ENCODE measurements at regions not wholly inside any gene's neighbourhood (a gene's known extent, or its start where the extent isn't known, plus 50 kb on each side); places are given as distances from the start of the nearest gene placed in this dataset.

DNA sequence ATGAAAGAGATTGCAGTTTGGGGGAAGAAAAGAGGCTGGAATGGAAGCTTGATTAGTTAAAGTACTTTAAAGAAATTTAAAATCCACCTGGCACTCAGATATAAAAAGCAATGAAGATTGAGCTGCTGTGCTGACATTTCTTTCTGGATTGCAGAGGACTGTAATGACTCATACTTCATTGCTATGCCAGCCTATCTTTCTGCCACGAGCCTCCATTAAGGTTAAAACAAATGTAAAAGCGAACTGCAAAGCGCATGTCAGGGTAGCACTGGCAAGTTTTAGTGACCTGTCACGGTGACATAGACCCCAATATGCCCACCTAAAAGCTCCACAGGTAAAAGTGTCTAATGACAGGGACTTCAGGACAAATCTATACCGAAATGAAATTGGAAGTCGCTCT, 449.6 kb downstream of the C6orf118 start:
- Histone ChIP-seq H3K27me3 (ENCODE audit: control insufficient read depth, insufficient read depth, low read length, poor library complexity, severe bottlenecking) (no peaks in the 10 kb centered on the region), H3K9me3 (ENCODE audit: control insufficient read depth, low read length) (no peaks in the 10 kb centered on the region), H3K36me3 (ENCODE audit: control insufficient read depth, insufficient read depth, low read length) (no peaks in the 10 kb centered on the region), H3K27ac (ENCODE audit: insufficient read depth, low read depth, low read length, poor library complexity, severe bottlenecking) (no peak overlapping the region), H3K4me1 (ENCODE audit: control insufficient read depth, insufficient read depth, low read length) (no peaks in the 10 kb centered on the region), H3K4me3 (ENCODE audit: insufficient read depth, low read depth, low read length) (no peak overlapping the region)
- 90 to 91% methylated on average over 6 of the region's 6 CpGs for WGBS, 2 experiments

DNA sequence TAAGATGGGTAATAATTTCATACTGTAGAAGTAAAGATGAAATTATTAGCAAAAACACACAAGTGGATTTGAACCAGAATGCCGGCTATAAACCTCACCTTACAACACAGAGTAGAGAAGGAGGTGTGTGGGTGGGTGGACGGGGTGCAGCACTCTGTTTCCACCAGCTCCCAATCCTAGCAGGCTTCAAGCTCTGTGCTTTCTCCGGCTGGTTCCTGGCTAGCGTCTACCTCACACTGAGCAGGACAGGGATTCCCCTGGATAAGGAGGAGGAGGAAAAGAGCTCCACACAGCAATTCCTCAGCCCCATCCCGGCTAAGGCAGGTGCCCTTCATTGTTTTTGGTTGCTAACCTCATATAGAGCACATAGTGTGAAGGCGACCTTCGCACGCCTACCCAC, 453.3 kb downstream of the C6orf118 start:
- Histone ChIP-seq H3K27me3 (ENCODE audit: control insufficient read depth, insufficient read depth, low read length, poor library complexity, severe bottlenecking) (no peaks in the 10 kb centered on the region), H3K4me1 (ENCODE audit: control insufficient read depth, insufficient read depth, low read length) (no peaks in the 10 kb centered on the region), H3K27ac (ENCODE audit: insufficient read depth, low read depth, low read length, poor library complexity, severe bottlenecking) (no peak overlapping the region), H3K36me3 (ENCODE audit: control insufficient read depth, insufficient read depth, low read length) (no peaks in the 10 kb centered on the region), H3K4me3 (ENCODE audit: insufficient read depth, low read depth, low read length) (no peak overlapping the region), H3K9me3 (ENCODE audit: control insufficient read depth, low read length) (no peaks in the 10 kb centered on the region)
- 78 to 89% methylated on average over 3 to 8 of the region's 8 CpGs for WGBS, 2 experiments

DNA sequence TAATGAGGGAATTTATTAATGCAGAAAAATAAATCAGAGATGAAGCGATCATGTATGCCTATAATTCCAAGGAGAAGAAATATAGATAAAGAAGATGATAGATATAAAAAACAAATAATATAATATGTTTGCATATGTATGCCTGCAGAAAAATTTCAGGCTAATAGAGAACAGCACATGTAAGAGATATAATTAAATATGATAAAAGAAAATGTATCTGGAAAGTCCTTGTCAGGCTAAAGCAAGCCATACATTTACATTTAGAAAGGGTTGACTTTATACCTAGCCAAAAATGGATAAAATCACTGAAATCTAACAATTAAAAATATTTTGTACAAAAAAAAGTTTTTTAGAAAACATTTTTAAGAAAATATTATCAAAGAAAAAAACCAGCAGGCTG, 454.1 kb downstream of the C6orf118 start:
- Histone ChIP-seq H3K4me1 (ENCODE audit: control insufficient read depth, insufficient read depth, low read length) (no peaks in the 10 kb centered on the region), H3K4me3 (ENCODE audit: insufficient read depth, low read depth, low read length) (no peak overlapping the region), H3K27ac (ENCODE audit: insufficient read depth, low read depth, low read length, poor library complexity, severe bottlenecking) (no peak overlapping the region), H3K9me3 (ENCODE audit: control insufficient read depth, low read length) (no peaks in the 10 kb centered on the region), H3K36me3 (ENCODE audit: control insufficient read depth, insufficient read depth, low read length) (no peaks in the 10 kb centered on the region), H3K27me3 (ENCODE audit: control insufficient read depth, insufficient read depth, low read length, poor library complexity, severe bottlenecking) (no peaks in the 10 kb centered on the region)
- WGBS, 2 experiments: 100% methylated on average over 1 of the region's 1 CpG; no CpG with 5 or more reads in 1 of the 2 experiments

DNA sequence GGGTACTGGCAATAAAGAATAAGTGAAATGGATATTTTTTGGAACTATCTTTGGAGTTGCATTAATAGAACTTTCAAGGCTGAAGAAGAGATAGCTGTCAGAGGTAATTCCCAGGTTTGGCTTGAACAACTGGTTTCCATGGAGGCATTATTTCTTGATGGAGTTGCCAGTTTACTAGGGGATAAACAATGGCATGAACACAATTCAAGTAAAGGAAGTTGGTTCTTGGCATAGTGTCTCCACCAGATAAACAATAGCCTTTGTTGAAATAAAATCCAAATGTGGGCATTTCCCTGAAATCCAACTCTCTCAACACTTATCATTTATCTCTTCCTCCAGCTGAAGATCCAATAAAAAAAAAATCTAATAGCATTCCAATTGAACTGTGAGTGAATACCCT, 454.9 kb downstream of the C6orf118 start:
- Histone ChIP-seq H3K27me3 (ENCODE audit: control insufficient read depth, insufficient read depth, low read length, poor library complexity, severe bottlenecking) (no peaks in the 10 kb centered on the region), H3K36me3 (ENCODE audit: control insufficient read depth, insufficient read depth, low read length) (no peaks in the 10 kb centered on the region), H3K27ac (ENCODE audit: insufficient read depth, low read depth, low read length, poor library complexity, severe bottlenecking) (no peak overlapping the region), H3K4me1 (ENCODE audit: control insufficient read depth, insufficient read depth, low read length) (no peaks in the 10 kb centered on the region), H3K4me3 (ENCODE audit: insufficient read depth, low read depth, low read length) (no peak overlapping the region), H3K9me3 (ENCODE audit: control insufficient read depth, low read length) (no peaks in the 10 kb centered on the region)

DNA sequence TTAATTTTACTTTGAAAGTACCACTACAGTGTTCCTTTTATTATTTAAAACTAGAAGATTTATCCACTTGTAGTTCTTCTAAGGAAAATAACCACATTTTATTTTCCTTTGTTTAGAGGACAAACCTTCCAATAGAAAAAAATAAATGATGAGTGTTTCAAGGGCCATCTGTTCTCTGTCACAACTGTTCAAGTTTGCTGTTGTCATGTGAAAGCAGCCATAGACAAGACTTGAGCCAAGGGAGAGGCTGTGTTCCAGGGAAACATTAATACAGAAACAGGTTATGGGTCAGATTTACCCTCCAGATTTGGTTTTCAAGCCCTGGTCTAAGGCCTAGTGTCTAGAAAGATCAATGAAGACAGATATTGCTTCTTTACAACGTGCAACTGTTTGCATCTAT, 463.6 kb downstream of the C6orf118 start:
- H3K4me3 ChIP-seq (ENCODE audit: insufficient read depth, low read depth, low read length): no peak overlapping the region
- WGBS, 2 experiments: 90 to 97% methylated on average over 1 of the region's 1 CpG

DNA sequence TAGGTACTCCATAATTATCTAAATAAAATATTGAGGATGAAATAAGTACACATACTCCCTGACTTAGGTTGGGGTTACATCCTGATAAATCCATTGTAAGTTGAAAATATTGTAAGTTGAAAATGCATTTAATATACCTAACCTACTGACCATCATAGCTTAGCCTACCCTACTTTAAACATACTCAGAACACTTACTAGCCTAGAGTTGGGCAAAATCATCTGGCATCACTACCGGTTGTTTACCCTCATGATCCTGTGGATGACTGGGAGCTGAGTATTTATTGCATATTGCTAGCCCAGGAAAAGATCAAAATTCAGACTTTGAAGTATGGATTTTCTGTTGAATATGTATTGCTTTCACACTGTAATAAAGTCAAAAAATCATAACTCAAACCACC, 467.3 kb downstream of the C6orf118 start:
- no peak overlapping the region for H3K27ac ChIP-seq (ENCODE audit: insufficient read depth, low read depth, low read length, poor library complexity, severe bottlenecking)
- H3K36me3 ChIP-seq (ENCODE audit: control insufficient read depth, insufficient read depth, low read length): no peaks in the 10 kb centered on the region
- no peaks in the 10 kb centered on the region for H3K27me3 ChIP-seq (ENCODE audit: control insufficient read depth, insufficient read depth, low read length, poor library complexity, severe bottlenecking)
- H3K4me3 ChIP-seq (ENCODE audit: insufficient read depth, low read depth, low read length): no peak overlapping the region
- 100% methylated on average over 1 of the region's 1 CpG for WGBS, 2 experiments
- no peaks in the 10 kb centered on the region for H3K9me3 ChIP-seq (ENCODE audit: control insufficient read depth, low read length)
- H3K4me1 ChIP-seq (ENCODE audit: control insufficient read depth, insufficient read depth, low read length): no peaks in the 10 kb centered on the region

More for the DNA sequence above, 463.6 kb downstream of the C6orf118 start:
- H3K4me1 ChIP-seq (ENCODE audit: control insufficient read depth, insufficient read depth, low read length): no peaks in the 10 kb centered on the region
- no peaks in the 10 kb centered on the region for H3K9me3 ChIP-seq (ENCODE audit: control insufficient read depth, low read length)
- H3K27me3 ChIP-seq (ENCODE audit: control insufficient read depth, insufficient read depth, low read length, poor library complexity, severe bottlenecking): no peaks in the 10 kb centered on the region
- no peaks in the 10 kb centered on the region for H3K36me3 ChIP-seq (ENCODE audit: control insufficient read depth, insufficient read depth, low read length)
- H3K27ac ChIP-seq (ENCODE audit: insufficient read depth, low read depth, low read length, poor library complexity, severe bottlenecking): no peak overlapping the region

DNA sequence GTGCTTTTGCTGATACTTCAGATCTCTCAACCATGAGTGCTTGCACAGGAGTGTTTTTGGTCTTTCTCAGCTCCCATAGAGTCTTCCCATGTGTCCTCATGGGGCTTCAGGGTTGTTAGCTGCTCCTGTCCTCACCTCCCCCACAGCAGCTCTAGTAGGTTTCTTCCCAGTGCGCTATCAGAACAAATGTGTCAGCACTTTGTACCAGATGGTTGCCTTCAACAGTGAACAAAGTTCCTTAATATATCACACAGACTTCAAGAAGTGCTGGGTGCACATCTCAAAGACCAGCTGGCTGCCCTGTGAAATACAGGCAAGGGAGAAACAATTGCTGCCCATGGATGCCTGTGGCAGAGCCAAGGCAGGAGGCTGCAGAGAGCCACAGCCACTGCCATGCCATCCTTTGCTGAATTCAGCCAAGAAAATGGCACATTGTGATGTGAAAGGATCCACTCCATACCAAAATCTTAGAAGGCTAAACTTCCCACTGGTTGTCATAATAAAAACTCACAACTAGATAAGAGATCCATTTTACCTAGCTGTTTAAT, 471.3 kb downstream of the C6orf118 start:
- Histone ChIP-seq H3K36me3 (ENCODE audit: control insufficient read depth, insufficient read depth, low read length) (no peaks in the 10 kb centered on the region), H3K27me3 (ENCODE audit: control insufficient read depth, insufficient read depth, low read length, poor library complexity, severe bottlenecking) (no peaks in the 10 kb centered on the region), H3K4me1 (ENCODE audit: control insufficient read depth, insufficient read depth, low read length) (no peaks in the 10 kb centered on the region), H3K27ac (ENCODE audit: insufficient read depth, low read depth, low read length, poor library complexity, severe bottlenecking) (no peak overlapping the region), H3K9me3 (ENCODE audit: control insufficient read depth, low read length) (no peaks in the 10 kb centered on the region), H3K4me3 (ENCODE audit: insufficient read depth, low read depth, low read length) (no peak overlapping the region)
- WGBS, 2 experiments: 94 to 95% methylated on average over 1 of the region's 1 CpG

DNA sequence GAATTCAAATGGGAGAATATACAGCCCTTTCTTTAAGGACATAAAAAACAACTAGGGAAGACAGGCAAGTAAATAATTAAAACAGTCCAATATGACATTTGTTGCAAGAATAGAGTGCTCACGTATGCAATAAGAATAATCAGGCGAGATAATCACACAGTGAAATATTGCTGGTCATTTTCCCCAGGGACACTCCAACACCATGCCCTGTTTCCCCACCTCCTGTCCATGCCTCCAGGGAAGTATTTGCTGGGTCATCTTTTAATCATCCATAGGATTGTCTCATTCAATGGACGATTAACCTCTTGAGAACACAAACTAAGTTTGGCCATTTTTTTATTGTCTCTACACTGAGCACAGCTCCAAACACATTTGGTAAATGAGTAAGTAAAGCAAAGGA, 472.9 kb downstream of the C6orf118 start:
- no peak overlapping the region for H3K4me3 ChIP-seq (ENCODE audit: insufficient read depth, low read depth, low read length)
- no peaks in the 10 kb centered on the region for H3K36me3 ChIP-seq (ENCODE audit: control insufficient read depth, insufficient read depth, low read length)
- no peak overlapping the region for H3K27ac ChIP-seq (ENCODE audit: insufficient read depth, low read depth, low read length, poor library complexity, severe bottlenecking)
- H3K9me3 ChIP-seq (ENCODE audit: control insufficient read depth, low read length): no peaks in the 10 kb centered on the region
- H3K27me3 ChIP-seq (ENCODE audit: control insufficient read depth, insufficient read depth, low read length, poor library complexity, severe bottlenecking): no peaks in the 10 kb centered on the region
- 86 to 100% methylated on average over 3 of the region's 3 CpGs for WGBS, 2 experiments
- no peaks in the 10 kb centered on the region for H3K4me1 ChIP-seq (ENCODE audit: control insufficient read depth, insufficient read depth, low read length)

DNA sequence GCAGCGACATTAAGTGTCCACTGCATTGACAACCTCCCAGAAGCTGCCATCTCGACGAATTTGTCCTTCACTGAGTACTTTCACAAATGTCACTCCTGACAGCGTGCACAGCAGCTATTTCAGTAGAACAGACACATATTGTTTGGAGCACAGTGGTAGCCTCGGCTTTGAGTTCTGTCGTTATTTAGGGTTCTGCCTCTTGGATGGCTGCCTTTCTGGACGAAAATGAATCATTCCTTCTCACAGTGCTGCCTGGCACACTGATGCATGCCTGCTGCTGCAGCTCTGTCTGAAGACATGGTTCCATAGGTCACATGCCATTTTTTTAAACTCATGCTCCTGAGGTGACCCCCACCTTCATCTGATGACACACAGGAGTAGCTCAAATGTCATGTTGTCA, 477.0 kb downstream of the C6orf118 start:
- 90 to 93% methylated on average over 7 of the region's 7 CpGs for WGBS, 2 experiments

DNA sequence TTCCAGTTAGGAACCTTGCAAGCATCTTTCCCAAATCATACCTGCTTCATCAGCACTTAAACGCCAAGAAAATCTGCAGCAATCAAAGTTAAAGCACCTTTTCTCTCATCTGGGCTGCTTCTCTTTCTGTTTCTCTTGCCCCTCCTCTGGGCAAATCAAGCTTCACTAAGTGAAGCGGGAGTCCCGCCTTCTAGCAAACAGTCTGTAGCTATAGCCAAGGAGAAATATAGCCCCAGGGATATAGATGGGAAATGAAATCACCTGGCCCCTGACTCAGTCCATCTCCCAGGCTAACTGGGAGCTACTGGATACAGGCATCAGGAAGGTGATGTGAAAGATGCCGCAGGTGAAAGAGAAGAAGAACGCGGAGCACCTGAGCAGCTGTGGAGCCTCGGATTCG, 481.9 kb downstream of the C6orf118 start:
- no peaks in the 10 kb centered on the region for H3K9me3 ChIP-seq (ENCODE audit: control insufficient read depth, low read length)
- WGBS, 2 experiments: 93 to 95% methylated on average over 8 of the region's 8 CpGs
- no peak overlapping the region for H3K4me3 ChIP-seq (ENCODE audit: insufficient read depth, low read depth, low read length)
- no peak overlapping the region for H3K27ac ChIP-seq (ENCODE audit: insufficient read depth, low read depth, low read length, poor library complexity, severe bottlenecking)
- no peaks in the 10 kb centered on the region for H3K27me3 ChIP-seq (ENCODE audit: control insufficient read depth, insufficient read depth, low read length, poor library complexity, severe bottlenecking)
- no peaks in the 10 kb centered on the region for H3K4me1 ChIP-seq (ENCODE audit: control insufficient read depth, insufficient read depth, low read length)
- H3K36me3 ChIP-seq (ENCODE audit: control insufficient read depth, insufficient read depth, low read length): no peaks in the 10 kb centered on the region

More for the DNA sequence above, 477.0 kb downstream of the C6orf118 start:
- H3K27me3 ChIP-seq (ENCODE audit: control insufficient read depth, insufficient read depth, low read length, poor library complexity, severe bottlenecking): no peaks in the 10 kb centered on the region
- H3K9me3 ChIP-seq (ENCODE audit: control insufficient read depth, low read length): no peaks in the 10 kb centered on the region
- no peaks in the 10 kb centered on the region for H3K4me1 ChIP-seq (ENCODE audit: control insufficient read depth, insufficient read depth, low read length)
- no peak overlapping the region for H3K4me3 ChIP-seq (ENCODE audit: insufficient read depth, low read depth, low read length)
- no peak overlapping the region for H3K27ac ChIP-seq (ENCODE audit: insufficient read depth, low read depth, low read length, poor library complexity, severe bottlenecking)
- H3K36me3 ChIP-seq (ENCODE audit: control insufficient read depth, insufficient read depth, low read length): no peaks in the 10 kb centered on the region
